PC-3 (cell line): ENCODE measurements at regions not wholly inside any gene's neighbourhood (a gene's known extent, or its start where the extent isn't known, plus 50 kb on each side); places are given as distances from the start of the nearest gene placed in this dataset.

Experiments used
- CTCF ChIP-seq: fragments of 300-600 bp; sonication (generic); conservative IDR thresholded peaks from 2 replicates; pipeline ENCODE4 v1.5.1; 2017; ENCODE audit warnings: antibody characterized with exemption, low read depth, mild to moderate bottlenecking, low read length
- EZH2 ChIP-seq: fragments of 300-600 bp; sonication (generic); IDR thresholded peaks from one replicate; pipeline ENCODE4 v1.6.1; 2017; ENCODE audit warnings: antibody characterized with exemption, mild to moderate bottlenecking, low read length; ENCODE audit not compliant: unreplicated experiment

- TF ChIP-seq CTCF (no peak), EZH2 (no peak)
Measured at GRCh38 chr3:152646004-152646403, 188.9 kb upstream of the P2RY1 start.
